ENCODE measurements at regions not wholly inside any gene's neighbourhood (a gene's known extent, or its start where the extent isn't known, plus 50 kb on each side); places are given as distances from the start of the nearest gene placed in this dataset.

GRCh38 chr14:26775765-26776563 is 178.1 kb upstream of the NOVA1 start:
- no peak for TF ChIP-seq CTCF (IDR thresholded peaks at IDR 0.05; ENCODE audit: low read depth, low read length, poor library complexity, severe bottlenecking)
- no peak for TF ChIP-seq EZH2phosphoT487 (IDR thresholded peaks at IDR 0.05; ENCODE audit: borderline replicate concordance, low read length)

Measured in DOHH2 (cell line).